AG09319 (cell line): ENCODE measurements at regions not wholly inside any gene's neighbourhood (a gene's known extent, or its start where the extent isn't known, plus 50 kb on each side); places are given as distances from the start of the nearest gene placed in this dataset.
"Not testable (repeated sequence)": the region's sequence is repeated elsewhere in the genome, so short reads cannot be mapped to it uniquely, and the experiment has no call there.

Source experiments
- DNase-seq: peaks from one replicate; pipeline ENCODE4 v3.0.0-alpha.2; 2010; ENCODE audit warnings: low read depth; ENCODE audit errors: extremely low read depth
- CTCF ChIP-seq: IDR thresholded peaks from 2 replicates; pipeline ENCODE4 v1.5.1; 2011; ENCODE audit warnings: low read depth, mild to moderate bottlenecking, inconsistent platforms, low read length, moderate library complexity

- no peak for DNase-seq
- TF ChIP-seq CTCF, result no peak
Measured at GRCh38 chr3:118641608-118642007, 393.0 kb downstream of the IGSF11 start.

- DNase-seq, result no peak
- TF ChIP-seq CTCF, result no peak
Measured at GRCh38 chr3:118671192-118671591, 363.5 kb downstream of the IGSF11 start.

GRCh38 chr3:118675305-118675704, 359.3 kb downstream of the IGSF11 start:
- DNase-seq, result no peak
- no peak for TF ChIP-seq CTCF

- not testable (repeated sequence) for DNase-seq
Measured at GRCh38 chr3:118678663-118679062, 356.0 kb downstream of the IGSF11 start.

GRCh38 chr3:118682921-118683320, 351.7 kb downstream of the IGSF11 start:
- no peak for TF ChIP-seq CTCF
- no peak for DNase-seq

GRCh38 chr3:118683636-118684035, 351.0 kb downstream of the IGSF11 start:
- DNase-seq, result no peak
- no peak for TF ChIP-seq CTCF

GRCh38 chr3:118688396-118688884, 346.2 kb downstream of the IGSF11 start:
- TF ChIP-seq CTCF, result no peak
- no peak for DNase-seq

- no peak for DNase-seq
- no peak for TF ChIP-seq CTCF
Measured at GRCh38 chr3:118692416-118692815, 342.2 kb downstream of the IGSF11 start.
